Cardiac muscle cell (in vitro differentiated cells and primary cell): ENCODE measurements at regions not wholly inside any gene's neighbourhood (a gene's known extent, or its start where the extent isn't known, plus 50 kb on each side); places are given as distances from the start of the nearest gene placed in this dataset.

Experiments
- DNase-seq, 2 donors: peaks; one replicate each; pipeline versions ENCODE4 v3.0.0 to v3.0.0-alpha.2; 2010 to 2017; ENCODE audit warnings: low read depth in 1 of 2, low spot score in 1 of 2
- H3K27ac ChIP-seq: fragments of 200-600 bp; sonication (generic); 2 replicates; pipeline ENCODE4 v1.5.1; 2016
- H3K27me3 ChIP-seq: fragments of 200-600 bp; sonication (generic); 2 replicates; pipeline ENCODE4 v1.6.0; 2016; ENCODE audit warnings: control low read depth
- H3K36me3 ChIP-seq: fragments of 200-600 bp; sonication (generic); 2 replicates; pipeline ENCODE4 v1.5.1; 2016; ENCODE audit warnings: control low read depth
- H3K4me1 ChIP-seq: fragments of 200-600 bp; sonication (generic); 2 replicates; pipeline ENCODE4 v1.8.1; 2017; ENCODE audit warnings: low read depth, mild to moderate bottlenecking, mixed run types
- H3K4me3 ChIP-seq: fragments of 200-600 bp; sonication (generic); 2 replicates; pipeline ENCODE4 v1.5.1; 2016; ENCODE audit warnings: mild to moderate bottlenecking
- H3K9me3 ChIP-seq: fragments of 200-600 bp; sonication (generic); 2 replicates; pipeline ENCODE4 v1.5.1; 2017; ENCODE audit warnings: low read depth, mild to moderate bottlenecking, control low read depth
- TF ChIP-seq, protein P1 (sequence below): IDR thresholded peaks from 2 replicates; pipeline ENCODE4 v1.5.1; 2012; ENCODE audit warnings: low read depth, mild to moderate bottlenecking, low read length

DNA sequence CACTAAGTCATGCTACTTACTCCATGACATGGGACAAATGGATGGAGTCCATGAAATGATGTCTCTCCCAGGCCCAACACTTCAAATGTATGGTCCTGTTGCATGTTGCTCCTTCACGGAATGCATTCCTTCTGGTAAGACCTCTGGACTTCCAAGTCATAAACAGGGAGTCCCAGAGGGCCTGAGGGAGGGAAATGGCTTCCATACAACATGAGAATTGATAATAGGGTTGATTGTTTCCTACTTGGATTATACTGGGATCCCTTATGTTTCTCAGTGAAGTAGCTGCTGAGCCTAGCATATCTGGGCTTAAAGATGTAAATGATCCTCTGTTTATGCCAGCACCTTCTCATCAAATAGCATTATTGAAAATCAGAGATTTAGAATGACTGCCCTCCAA, 104.2 kb upstream of the MAGI3 start:
- H3K36me3 ChIP-seq, result no peaks in the 10 kb centered on the region
- DNase-seq, result no peak
- no peaks in the 10 kb centered on the region for H3K9me3 ChIP-seq
- H3K4me1 ChIP-seq, result peaks cover 4% of the 10 kb centered on the region
- no peaks in the 10 kb centered on the region for H3K27me3 ChIP-seq
- H3K4me3 ChIP-seq, result no peak overlapping the region
- TF ChIP-seq, protein P1, sequence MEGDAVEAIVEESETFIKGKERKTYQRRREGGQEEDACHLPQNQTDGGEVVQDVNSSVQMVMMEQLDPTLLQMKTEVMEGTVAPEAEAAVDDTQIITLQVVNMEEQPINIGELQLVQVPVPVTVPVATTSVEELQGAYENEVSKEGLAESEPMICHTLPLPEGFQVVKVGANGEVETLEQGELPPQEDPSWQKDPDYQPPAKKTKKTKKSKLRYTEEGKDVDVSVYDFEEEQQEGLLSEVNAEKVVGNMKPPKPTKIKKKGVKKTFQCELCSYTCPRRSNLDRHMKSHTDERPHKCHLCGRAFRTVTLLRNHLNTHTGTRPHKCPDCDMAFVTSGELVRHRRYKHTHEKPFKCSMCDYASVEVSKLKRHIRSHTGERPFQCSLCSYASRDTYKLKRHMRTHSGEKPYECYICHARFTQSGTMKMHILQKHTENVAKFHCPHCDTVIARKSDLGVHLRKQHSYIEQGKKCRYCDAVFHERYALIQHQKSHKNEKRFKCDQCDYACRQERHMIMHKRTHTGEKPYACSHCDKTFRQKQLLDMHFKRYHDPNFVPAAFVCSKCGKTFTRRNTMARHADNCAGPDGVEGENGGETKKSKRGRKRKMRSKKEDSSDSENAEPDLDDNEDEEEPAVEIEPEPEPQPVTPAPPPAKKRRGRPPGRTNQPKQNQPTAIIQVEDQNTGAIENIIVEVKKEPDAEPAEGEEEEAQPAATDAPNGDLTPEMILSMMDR, result no peak
- H3K27ac ChIP-seq, result no peak overlapping the region

DNA sequence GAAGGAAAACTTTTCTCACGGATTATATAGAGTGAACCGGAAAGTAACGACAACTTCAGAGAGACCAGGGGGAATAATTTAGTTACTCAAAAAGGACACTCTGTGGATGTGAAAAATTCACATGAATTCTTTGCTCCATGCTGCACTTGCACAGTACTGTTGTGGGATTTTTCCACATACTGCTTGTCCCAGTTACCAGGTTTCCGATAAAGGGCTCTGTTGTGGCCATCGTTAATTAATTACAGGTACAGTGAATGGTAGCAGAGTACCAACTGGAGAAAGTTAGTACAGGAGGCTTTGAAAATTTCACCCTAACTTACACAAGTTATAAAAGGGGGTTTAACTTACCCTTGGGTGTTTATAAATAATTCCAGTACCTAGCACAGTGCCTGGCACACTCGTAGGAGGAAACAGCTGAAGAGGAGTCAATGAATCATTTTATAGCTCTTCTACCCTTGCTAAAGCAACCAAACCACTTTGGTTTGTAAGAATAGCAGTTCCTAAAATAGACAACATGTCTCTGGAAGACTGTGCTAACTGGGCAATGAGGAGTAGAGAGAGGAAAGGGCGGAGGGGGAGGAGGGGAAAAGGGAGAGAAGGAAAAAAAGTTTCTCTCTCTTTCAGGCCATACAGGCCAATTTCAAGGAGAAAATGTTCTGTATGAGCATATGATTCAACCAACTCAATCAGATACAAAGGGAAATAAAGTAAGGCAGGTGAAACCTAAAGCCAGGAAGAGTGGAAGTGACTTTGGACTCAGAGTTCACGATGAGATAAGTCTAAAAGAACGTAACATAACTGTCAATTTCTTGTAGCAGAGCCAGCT, 98.3 kb upstream of the MAGI3 start:
- DNase-seq, result no peak
- Histone ChIP-seq H3K9me3 (no peaks in the 10 kb centered on the region), H3K4me1 (peaks cover 20% of the 10 kb centered on the region), H3K4me3 (no peak overlapping the region), H3K27me3 (no peaks in the 10 kb centered on the region), H3K27ac (peak overlapping the region; percentile 64), H3K36me3 (no peaks in the 10 kb centered on the region)
- TF ChIP-seq, protein P1, result no peak

DNA sequence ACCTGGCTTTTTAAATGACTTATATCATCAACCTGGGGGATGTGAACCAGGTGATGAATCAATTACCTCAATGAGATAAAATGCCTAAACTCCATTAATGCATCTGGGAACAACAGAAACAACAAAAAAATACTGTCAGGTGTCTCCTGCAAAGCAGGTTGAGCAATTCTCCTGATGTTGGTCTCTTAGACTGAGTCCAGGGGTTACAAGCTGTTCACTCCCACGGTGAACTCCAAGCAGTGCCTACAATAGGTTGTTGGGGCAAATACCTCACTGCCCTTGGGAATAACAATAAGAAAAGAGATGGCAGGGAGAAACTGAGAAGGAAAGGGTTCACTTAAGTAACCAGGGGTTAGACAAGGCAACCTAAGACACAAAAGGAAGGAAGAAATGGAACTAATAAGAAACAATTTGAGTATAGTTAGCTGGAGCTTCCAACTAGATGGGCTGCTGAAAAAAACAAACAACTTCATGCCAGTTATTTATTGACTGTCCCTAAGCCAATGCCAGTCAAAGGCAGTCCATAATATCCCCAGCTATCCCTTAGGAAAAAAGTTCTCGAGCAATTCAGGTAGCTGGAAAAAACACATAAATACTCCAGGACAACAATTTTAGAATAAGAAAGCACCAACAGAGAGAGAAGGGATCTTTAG, 97.6 kb upstream of the MAGI3 start:
- Histone ChIP-seq H3K36me3 (no peaks in the 10 kb centered on the region), H3K9me3 (no peaks in the 10 kb centered on the region), H3K4me1 (peaks cover 20% of the 10 kb centered on the region), H3K27me3 (no peaks in the 10 kb centered on the region), H3K4me3 (no peak overlapping the region), H3K27ac (no peak overlapping the region)
- DNase-seq, result no peak
- TF ChIP-seq, protein P1, result no peak

DNA sequence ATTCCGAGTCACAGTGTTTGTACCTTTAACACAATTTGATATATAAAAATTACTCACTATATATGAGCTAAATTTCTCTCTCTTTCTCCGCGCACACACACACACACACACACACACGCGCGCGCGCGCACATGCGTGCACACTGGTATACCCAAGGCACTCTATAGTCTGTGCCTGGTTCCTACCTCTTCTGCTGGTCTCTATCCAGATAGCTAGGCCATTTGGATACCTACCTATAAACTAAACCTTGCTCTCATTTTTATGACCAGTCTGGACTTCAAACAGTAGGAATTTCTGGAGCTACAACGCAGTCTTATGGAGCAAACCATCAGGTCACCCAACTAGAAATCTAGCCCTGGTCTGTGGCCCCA, 97.1 kb upstream of the MAGI3 start:
- Histone ChIP-seq H3K36me3 (no peaks in the 10 kb centered on the region), H3K4me3 (no peak overlapping the region), H3K27me3 (no peaks in the 10 kb centered on the region), H3K27ac (no peak overlapping the region), H3K4me1 (peaks cover 20% of the 10 kb centered on the region), H3K9me3 (no peaks in the 10 kb centered on the region)
- TF ChIP-seq, protein P1, result no peak
- DNase-seq, result no peak

DNA sequence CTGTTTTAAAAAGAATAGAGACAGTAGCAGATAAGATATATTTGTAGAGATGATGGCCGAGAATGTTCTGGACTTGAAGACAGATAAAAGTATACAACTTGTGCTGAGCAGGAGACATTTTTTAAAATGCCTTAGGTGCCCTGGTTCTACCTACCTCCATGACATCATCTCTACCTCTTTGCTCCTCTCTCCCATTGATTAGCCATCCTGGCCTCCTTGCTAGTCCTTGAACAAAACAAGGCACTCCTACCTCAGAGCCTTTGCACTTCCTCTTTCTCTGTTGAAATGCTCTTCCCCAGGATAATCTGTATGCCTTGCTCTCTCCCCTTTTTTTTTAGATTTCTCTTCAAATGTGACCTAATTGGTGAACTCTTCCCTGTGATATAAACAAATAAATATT, 92.6 kb upstream of the MAGI3 start:
- H3K27ac ChIP-seq, result no peak overlapping the region
- H3K9me3 ChIP-seq, result no peaks in the 10 kb centered on the region
- TF ChIP-seq, protein P1, result no peak
- H3K36me3 ChIP-seq, result no peaks in the 10 kb centered on the region
- DNase-seq, result no peak
- H3K4me3 ChIP-seq, result no peak overlapping the region
- peaks cover 5% of the 10 kb centered on the region for H3K4me1 ChIP-seq
- no peaks in the 10 kb centered on the region for H3K27me3 ChIP-seq
